HG03378 (cell line): ENCODE measurements at regions not wholly inside any gene's neighbourhood (a gene's known extent, or its start where the extent isn't known, plus 50 kb on each side); places are given as distances from the start of the nearest gene placed in this dataset.

Experiments used
- ATAC-seq: cut with Tn5 transposase; IDR thresholded peaks from one replicate; pipeline ENCODE4 v1.9.1; 2021; ENCODE audit warnings: mild to moderate bottlenecking, moderate library complexity; ENCODE audit not compliant: unreplicated experiment

DNA sequence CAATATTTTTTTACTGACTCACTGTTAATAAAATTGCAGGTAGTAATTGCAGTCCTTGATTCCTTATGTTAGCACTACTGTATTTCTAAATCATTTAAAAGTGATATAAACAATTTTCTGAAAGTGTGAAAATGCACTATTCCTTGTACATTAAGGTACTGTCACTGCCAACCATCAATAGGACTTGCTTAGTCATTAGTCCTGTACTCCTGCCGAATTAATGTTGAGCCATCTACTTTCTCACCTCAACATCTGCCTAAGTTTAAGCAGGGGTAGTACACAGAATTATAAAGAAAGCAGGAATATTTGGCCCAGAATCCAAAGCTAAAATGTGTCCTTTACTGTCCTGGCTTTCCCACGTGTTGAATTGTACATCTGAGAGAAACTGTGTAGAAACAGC is 87.0 kb upstream of the TRPC3 start:
- no peak for ATAC-seq

DNA sequence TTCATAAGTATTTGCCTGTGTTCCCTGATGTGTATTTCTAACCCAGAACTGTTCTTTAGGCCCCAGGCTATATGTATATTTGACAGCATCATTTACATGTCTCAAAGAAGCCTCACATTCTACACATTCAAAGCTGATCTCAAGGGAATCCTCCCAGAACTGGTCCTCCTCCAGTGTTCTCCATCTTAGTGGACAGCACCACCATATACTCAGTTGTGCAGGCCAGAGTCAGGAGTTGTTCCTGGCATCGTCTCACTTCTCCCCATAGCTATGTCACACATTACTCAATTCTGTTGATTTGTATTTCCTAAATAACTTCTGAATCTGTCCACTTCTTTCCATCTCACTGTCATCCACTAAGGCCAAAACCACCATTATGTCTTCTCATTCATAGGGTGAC is 82.8 kb upstream of the TRPC3 start:
- ATAC-seq: no peak

DNA sequence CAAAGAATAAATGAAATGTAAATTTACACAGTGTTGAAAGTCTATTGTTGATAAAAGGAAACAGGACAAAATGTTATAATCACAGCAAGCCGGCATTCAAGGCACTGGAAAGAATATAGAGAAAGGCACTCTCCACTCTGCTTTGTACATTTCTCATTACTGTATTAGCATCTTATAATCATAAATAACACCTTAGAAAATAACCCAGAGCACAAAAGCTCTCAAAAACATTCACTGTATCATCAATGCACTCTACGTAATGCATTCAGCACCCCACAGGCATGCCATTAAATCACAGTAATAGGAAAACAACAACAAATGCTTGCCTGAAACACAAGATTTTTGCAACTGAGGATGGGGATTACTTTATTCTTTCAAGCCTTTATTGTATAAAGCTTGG is 75.3 kb upstream of the TRPC3 start:
- no peak for ATAC-seq

DNA sequence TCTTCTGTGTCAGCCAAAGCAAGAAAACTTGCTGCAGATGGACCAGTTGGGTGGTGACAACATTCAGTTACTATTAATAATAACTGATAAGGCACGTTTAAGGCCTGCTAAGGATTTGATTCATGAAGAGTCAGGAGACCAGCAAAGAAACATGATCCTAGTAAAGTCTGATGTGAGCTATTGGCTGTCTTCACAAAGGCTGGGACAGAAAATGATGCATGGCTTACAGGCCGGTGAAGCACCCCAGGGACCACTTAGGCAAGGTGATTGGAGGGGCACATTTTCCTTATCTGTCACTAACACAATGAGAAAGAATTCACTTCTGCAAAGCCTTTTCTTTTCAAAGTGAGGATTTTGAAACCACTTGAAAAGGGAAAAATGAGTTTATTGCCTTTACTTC is 65.4 kb upstream of the TRPC3 start:
- no peak for ATAC-seq

DNA sequence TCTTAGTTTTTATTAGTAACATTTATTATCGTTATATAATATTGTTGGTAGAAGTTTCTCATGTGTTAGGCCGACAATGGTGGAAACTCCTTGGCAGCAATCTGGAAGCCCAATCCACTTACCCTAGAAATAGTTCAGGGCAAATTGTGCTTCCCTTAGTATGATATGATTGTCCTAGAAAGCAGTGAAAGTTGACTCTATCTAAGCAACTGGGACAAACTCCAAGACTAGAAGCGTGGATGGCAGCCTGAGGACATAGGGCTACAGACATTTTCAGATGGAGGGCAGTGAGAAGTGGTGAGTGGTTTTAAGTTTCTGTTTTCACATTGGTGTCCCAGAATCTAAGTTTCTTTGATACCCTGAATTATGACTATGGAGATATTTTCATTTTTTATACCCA is 63.3 kb upstream of the TRPC3 start:
- no peak for ATAC-seq

DNA sequence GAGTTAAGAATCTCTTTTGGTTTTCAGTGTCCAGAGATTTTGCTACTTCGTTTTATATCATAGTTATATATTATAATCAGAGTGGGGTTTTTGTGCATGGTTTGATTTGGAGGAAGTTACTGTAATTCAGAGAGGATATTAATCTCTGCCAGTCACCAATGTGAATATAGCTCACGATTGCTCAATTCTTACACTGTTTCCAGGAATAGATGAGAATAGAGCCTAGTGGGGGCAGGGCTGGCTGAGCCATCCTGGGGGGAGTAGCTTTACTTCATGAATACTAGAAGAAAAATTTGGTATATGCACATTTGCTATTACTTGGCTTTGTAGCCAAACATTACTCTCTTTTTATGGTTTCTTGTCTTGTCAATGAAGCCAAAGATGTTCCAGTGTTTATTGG is 60.9 kb upstream of the TRPC3 start:
- ATAC-seq: no peak

DNA sequence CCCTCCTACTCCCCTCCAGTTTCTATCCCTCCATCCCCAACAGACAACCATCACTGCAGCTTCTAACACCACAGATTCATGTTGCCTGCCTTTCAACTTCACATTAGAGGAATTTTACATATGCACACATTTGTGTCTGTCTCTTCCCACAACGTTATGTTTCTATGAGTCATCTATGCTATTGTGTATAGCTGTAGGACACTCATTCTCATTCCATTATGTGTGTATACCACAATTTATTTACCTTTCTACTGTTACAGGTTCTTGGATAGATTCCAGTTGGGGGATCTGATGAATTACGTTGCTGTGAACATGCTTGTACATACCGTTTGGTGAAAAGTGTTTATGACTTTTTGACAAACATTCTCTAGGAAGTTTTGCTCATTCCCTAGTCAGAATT is 58.8 kb upstream of the TRPC3 start:
- no peak for ATAC-seq

DNA sequence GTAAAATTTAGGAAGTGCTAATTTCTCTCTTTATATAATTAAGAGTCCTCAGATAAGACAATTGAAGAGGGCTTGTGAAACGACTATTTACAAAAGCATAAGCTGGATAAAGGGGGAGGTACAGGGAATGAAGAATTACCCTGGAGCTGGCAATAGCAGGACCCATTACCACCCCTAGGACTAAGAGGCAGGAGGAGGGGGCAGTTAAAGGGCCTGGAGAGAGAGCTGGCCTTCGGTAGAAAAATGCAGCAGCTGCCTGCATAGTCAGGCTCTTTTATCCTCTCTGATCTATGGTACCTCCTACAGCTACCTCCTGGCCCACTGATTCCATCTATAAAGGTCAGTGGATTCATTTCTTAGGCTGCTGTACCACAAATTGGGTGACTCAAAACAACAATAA is 57.7 kb upstream of the TRPC3 start:
- no peak for ATAC-seq

DNA sequence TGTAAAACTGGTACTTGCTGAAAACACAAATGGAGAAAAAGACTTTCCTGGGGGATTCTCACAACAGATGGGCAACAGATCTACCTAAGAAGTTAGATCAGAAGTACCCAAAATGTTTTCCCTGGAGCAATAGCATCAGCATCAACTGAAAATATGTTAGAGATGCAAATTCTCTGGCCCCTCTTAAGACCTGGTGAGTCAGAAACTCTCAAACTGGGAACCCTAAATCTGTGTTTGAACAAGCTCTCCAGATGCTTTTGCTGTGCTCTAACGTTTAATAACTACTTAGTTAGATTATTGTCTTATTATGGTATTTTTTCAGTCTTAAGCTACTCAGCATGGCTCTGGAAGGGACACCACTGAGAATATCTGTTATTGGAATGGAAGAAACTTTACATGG is 55.2 kb upstream of the TRPC3 start:
- ATAC-seq: no peak

DNA sequence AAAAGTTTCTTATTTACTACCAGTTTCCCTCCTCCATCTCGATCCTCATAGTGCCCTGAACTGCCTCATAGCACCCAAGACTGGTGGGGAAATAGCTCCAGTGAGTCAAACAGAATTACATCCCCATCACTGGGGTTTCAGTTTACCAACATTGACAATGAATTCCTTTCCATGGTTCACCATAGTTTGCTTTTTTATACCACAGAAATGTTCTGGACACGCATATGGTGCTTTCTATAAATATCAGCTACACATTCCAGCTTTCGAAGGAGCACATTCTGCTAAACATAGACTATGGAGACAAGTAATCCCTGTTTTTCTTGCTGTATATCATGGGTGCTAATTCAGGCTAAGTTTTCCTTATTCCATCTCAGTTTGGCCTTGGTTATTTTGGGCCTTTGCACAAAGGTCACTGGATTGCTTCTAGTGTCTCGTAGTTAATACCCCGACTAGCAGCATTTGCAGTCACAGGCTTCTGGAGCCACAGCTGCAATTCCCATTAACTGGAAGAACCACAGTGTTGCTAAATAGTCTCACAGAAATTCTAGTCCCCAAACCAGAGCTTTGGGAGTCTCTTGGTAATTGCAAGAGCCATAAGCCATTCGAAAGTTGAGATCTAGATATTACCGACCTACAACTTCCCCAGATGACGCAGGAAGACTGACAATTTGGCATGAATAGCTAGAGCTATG is 53.4 kb upstream of the TRPC3 start:
- no peak for ATAC-seq

DNA sequence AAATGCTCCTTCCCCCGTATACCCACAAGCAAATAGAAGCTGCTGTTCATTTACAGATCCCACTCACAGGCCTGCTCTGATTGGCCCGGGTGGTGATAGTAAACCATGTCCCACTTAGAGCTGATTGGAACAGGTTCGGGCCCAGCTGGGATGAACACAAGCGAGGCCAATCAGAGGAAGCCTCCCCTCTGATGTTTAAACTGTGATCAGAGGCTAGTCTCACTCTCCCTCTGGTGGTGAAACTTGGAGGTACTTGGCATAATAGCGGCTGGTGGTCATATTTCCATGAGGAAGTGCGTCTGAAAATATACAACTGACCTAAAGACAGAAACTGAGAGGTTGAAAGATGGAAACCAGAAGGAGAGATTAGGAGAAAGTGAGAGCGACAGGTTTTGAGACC is 51.5 kb upstream of the TRPC3 start:
- peak; percentile 78 for ATAC-seq
